ENCODE measurements at regions not wholly inside any gene's neighbourhood (a gene's known extent, or its start where the extent isn't known, plus 50 kb on each side); places are given as distances from the start of the nearest gene placed in this dataset.

DNA sequence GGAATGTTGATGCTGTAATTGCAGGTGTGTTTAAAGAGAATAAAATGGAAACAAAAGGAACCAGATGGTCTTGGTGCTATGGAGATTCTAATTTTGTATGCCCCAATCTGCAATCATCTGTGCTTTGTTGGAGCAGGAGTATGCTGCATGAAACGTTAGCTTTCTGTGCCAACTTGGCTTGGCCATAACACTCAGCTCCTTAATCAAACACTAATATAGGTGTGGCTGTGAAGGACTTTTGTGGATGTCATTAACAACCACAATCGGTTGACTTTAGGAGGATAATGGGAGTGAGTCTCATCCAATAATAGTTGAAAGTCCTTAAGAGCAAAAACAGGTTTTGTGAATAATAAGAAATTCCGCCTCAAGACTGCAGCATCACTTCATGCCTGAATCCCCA is 399.2 kb downstream of the NLGN4X start:
- DNase-seq, result no peak
- no peak for TF ChIP-seq GATA1 (IDR thresholded peaks at IDR 0.05; ENCODE audit: low read depth, low read length)
- TF ChIP-seq POLR2A (IDR thresholded peaks at IDR 0.05; ENCODE audit: low read length), result no peak

DNA sequence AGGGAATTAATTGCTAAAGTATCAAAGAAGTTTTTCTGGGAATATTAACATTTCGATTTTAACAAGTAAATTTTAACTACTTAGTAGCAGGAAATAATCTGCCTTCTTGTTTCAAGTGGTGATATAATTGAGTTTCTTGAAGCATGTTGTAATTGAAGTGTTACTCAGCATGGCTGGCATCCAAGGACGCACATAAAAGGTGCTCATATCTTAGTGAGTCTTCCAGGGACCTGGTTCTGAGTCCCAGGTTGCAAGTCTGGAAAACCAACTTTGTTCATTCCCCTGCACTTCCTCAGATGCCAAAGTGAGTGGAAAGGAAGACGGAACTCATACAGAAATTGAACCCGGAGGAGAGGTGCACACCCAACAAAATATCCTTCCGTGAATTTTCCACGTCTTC is 399.6 kb downstream of the NLGN4X start:
- TF ChIP-seq POLR2A (IDR thresholded peaks at IDR 0.05; ENCODE audit: low read length) (no peak), GATA1 (IDR thresholded peaks at IDR 0.05; ENCODE audit: low read depth, low read length) (no peak)

DNA sequence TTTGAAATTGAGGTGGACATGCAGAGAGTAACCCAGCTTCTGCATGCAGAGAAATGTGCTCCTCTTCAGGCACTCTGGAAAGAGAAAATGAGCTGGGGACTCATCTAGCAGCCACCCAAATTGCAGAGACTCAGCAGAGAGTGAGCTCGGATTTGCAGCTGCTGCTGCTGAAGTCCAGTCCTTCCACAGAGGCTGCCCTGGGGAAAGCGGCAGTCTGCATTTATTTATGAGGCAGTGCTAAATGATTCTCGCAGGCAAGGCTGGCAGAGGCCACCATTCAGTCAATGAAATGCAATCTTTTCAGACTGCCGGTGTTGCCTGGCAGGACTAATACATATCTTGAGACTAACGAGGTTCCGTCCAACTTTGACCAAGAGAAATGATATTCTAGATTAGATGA is 404.8 kb downstream of the NLGN4X start:
- TF ChIP-seq GATA1 (IDR thresholded peaks at IDR 0.05; ENCODE audit: low read depth, low read length) (no peak), POLR2A (IDR thresholded peaks at IDR 0.05; ENCODE audit: low read length) (no peak)
- DNase-seq, result no peak

More for the DNA sequence above, 399.6 kb downstream of the NLGN4X start:
- DNase-seq, result no peak

DNA sequence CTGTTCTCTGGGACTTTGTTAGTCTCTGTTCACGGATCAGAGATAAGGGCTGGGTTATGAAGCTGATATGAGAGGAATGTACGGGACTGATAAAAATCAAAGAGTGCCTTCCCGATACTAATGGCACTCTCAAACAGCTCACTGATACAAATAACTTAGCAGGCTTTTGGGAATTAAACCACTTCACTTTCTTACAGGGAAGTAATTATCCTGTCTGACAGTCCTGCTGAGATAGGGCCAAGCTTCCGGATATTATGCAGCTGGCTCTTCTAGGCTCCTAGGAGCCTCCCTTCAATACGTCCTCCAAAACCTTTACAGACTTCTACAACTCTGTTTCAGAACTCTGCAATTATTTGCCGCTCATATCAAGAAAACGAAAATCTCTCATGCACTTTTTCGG is 418.0 kb downstream of the NLGN4X start:
- no peak for DNase-seq
- no peak for TF ChIP-seq POLR2A (IDR thresholded peaks at IDR 0.05; ENCODE audit: low read length)
- TF ChIP-seq GATA1 (IDR thresholded peaks at IDR 0.05; ENCODE audit: low read depth, low read length), result no peak

DNA sequence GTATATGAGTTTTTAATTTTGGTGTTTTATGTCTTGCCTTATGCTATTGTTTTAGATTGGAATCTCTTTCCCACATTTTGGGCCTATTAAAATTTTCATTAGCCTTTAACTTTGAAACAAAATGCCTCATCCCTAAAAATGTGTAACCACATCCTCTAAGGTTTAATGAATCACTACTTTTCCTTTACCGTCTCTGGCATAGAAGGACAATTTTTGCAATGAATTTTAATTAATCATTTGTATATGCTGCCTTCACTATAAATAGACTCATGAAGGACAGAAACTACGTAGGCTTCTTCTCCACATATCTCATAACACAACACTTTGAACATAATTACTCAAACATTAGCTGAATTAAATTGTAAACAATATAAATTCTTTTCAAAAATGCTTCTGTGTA is 421.5 kb downstream of the NLGN4X start:
- no peak for DNase-seq
- TF ChIP-seq GATA1 (IDR thresholded peaks at IDR 0.05; ENCODE audit: low read depth, low read length) (no peak), POLR2A (IDR thresholded peaks at IDR 0.05; ENCODE audit: low read length) (no peak)

DNA sequence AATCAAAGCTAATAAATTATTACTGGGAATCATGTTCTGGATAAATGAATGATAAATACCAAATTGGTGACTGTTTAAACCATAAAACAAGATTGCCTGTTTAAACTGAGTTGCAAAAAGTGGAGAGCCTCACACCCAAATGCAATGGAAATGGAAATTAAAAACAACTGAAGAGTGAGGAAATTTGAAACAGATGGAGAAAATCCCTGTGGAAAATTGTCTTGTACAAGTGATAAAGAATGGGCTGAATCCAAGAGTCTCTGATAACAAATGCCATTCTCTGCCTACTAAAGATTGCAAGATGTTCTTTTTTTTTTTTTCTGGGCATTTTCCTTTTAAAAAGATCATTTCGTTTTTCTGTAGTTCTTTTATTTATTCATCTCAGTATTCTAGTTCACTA is 426.3 kb downstream of the NLGN4X start:
- no peak for TF ChIP-seq POLR2A (IDR thresholded peaks at IDR 0.05; ENCODE audit: low read length)
- TF ChIP-seq GATA1 (IDR thresholded peaks at IDR 0.05; ENCODE audit: low read depth, low read length), result no peak
- DNase-seq, result no peak

DNA sequence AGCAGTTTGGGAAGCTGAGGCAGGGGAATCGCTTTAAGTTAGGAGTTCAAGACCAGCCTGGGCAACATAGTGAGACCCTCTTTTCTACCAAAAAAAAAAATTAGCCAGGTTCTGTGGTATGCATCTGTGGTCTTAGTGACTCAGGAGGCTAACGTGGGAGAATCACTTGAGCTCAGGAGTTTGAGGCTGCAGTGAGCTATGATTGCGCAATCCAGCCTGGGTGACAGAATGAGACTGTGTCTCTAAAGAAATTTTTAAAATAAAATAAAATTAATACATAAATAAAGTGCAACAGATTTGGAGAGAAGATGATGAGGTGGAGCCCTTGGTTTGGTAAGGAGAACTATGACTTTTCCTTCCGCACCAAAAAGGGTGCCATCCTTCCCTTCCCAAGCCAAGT is 436.9 kb downstream of the NLGN4X start:
- no peak for DNase-seq
- TF ChIP-seq GATA1 (IDR thresholded peaks at IDR 0.05; ENCODE audit: low read depth, low read length) (no peak), POLR2A (IDR thresholded peaks at IDR 0.05; ENCODE audit: low read length) (no peak)

DNA sequence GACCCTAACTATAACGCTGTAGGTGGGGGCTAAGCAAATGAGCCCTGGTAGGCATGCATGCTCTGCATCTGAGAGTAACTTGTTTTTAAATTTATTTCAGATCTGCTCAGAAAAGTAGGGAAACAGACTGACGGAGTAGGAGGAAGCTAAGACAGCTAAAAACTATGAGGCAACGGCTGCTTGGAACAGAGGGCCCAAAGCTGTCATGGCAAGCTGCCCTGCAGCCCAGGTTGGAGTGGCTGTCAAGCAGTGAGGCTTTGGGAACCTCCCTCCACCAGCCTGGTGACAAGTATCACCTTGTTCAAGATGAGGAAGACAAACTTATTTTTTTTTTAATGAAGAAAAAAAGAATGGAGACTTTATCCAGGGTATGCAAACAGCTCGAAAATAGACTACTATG is 439.8 kb downstream of the NLGN4X start:
- TF ChIP-seq POLR2A (IDR thresholded peaks at IDR 0.05; ENCODE audit: low read length) (no peak), GATA1 (IDR thresholded peaks at IDR 0.05; ENCODE audit: low read depth, low read length) (no peak)
- no peak for DNase-seq

DNA sequence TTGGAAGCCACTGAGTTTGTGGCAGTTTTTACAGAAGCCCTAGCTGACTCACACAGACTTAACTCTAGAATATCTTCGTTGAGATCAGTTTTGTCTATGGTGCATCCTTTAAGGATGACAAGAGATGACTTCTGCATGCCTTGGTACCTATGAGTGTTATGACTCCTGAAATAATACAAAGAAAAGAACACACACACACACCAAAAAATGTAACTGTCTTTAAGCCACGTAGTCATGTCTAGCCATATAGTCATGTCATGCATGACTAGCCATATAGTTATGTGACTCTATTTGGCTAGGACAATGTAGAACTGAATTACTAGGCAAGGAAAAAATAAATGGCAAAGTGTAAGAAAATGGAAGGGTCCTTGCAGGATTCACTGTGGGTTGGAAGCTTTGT is 447.8 kb downstream of the NLGN4X start:
- no peak for DNase-seq
- no peak for TF ChIP-seq GATA1 (IDR thresholded peaks at IDR 0.05; ENCODE audit: low read depth, low read length)
- TF ChIP-seq POLR2A (IDR thresholded peaks at IDR 0.05; ENCODE audit: low read length), result no peak

DNA sequence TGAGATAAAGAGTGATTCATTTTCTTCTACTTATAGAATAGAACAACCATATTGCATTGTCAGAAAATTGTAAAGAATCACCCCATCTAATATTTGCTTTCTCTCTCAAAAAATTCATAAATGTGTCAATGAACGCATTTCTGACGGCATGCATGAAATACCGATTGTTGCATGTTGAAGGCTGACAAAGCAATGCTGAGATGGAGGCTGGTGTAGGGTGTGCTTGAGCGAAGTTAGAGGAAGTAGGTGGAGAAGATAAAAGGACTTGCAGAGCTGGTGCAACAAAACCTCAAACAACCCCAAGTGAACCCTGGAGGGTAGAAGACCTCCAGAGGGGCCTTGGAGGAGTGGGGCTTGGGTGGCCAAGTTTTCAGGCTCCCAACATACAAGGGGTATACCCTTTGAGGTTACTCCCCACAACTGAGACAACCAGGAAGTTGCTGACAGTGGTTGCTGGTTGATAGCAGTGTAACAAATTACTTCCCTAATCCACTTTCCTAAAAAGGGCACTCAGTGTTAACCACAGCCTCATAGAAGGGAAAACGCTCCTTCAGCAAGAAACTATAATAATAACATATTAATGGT is 452.7 kb downstream of the NLGN4X start:
- no peak for DNase-seq
- TF ChIP-seq POLR2A (IDR thresholded peaks at IDR 0.05; ENCODE audit: low read length) (no peak), GATA1 (IDR thresholded peaks at IDR 0.05; ENCODE audit: low read depth, low read length) (no peak)

DNA sequence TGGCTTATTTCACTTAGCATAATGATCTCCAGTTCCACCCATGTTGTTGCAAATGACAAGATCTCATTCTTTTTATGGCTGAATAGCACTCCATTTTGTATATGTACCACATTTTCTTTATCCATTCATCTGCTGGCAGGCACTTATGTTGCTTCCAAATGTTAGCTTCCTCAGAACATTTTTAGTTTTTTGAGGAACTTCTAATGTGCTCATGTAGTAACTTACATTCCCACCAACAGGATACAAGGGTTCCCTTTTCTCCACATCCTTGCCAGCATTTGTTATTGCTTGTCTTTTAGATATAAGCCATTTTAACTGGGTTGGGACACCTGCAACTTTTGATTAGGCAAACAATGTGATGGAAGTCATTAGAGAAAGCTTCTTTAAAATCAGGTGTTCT is 454.2 kb downstream of the NLGN4X start:
- no peak for DNase-seq
- TF ChIP-seq GATA1 (IDR thresholded peaks at IDR 0.05; ENCODE audit: low read depth, low read length) (no peak), POLR2A (IDR thresholded peaks at IDR 0.05; ENCODE audit: low read length) (no peak)

DNA sequence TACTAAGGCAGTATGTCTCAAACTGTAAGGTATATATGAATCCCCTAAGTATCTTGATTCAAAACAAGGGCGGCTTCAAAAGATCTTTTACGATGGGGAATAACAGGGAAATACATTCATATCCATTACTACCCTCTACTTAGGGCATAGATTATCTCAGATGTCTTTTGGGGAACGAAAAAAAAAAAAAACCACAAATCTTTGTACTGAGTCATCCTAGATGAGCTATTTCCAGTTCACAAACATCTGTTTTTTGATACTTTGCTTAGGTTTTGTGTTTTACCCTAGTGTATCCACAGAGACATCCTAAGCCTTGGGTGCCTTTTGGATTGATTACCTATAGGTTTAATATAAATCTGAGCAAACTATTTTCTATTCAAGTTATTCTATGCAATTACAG is 457.2 kb downstream of the NLGN4X start:
- no peak for TF ChIP-seq GATA1 (IDR thresholded peaks at IDR 0.05; ENCODE audit: low read depth, low read length)
- no peak for TF ChIP-seq POLR2A (IDR thresholded peaks at IDR 0.05; ENCODE audit: low read length)
- no peak for DNase-seq

DNA sequence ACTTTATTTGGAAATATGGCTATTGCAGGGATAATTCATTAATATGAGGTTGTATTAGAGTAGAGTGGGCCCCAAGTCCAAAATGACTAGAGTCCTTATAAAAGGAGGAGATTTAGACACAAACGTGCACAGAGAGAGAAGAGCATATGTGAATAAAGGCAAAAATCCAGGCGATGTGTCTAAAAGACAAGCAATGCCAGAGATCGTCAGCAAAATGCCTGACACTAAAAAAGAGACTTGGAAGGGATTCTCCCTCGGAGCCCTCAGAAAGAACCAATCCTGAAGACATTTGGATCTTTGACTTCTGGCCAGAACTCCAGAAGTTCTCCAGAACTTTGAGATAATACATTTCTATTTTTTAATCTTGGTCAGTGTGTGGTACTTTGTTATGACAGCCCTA is 472.1 kb downstream of the NLGN4X start:
- DNase-seq, result no peak
- no peak for TF ChIP-seq POLR2A (IDR thresholded peaks at IDR 0.05; ENCODE audit: low read length)
- TF ChIP-seq GATA1 (IDR thresholded peaks at IDR 0.05; ENCODE audit: low read depth, low read length), result no peak

DNA sequence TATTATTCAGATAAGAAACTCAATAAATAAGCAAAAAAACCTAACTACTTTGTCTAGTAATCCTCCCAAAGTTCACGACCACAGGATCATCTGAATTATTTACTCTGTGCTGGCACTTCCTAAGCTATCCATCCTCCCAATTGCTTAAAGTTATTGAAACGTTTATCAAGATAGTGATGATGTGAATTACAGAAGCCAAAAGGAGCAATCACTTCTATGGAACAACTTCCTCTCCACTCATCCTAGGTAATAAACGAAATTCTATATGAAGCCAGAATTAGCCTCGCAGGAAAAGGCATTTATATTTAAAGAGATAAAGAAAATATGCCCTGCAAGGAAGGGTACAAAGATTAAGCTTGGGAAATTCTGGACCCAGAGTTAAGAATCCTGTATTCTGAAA is 475.4 kb downstream of the NLGN4X start:
- TF ChIP-seq POLR2A (IDR thresholded peaks at IDR 0.05; ENCODE audit: low read length) (no peak), GATA1 (IDR thresholded peaks at IDR 0.05; ENCODE audit: low read depth, low read length) (no peak)
- no peak for DNase-seq

DNA sequence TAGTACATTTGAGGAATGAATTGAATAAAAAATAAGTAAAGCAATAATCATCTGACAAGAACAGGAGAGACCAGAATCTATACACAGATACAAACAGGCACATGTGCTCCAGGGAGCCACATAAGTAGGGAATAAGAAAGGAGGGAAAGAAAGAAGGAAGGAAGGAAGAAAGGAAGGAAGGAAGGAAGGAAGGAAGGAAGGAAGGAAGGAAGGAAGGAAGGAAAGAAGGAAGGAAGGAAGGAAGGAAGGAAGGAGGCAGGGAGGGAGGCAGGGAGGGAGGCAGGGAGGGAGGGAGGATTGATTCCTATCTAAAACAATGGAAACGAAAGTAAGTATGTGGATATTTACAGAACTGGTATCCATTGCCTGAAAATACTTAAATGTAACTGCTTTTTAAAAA is 475.8 kb downstream of the NLGN4X start:
- TF ChIP-seq GATA1 (IDR thresholded peaks at IDR 0.05; ENCODE audit: low read depth, low read length) (no peak), POLR2A (IDR thresholded peaks at IDR 0.05; ENCODE audit: low read length) (no peak)
- no peak for DNase-seq

All from erythroblast (primary cell).